Mesendoderm (in vitro differentiated cells): ENCODE measurements at regions not wholly inside any gene's neighbourhood (a gene's known extent, or its start where the extent isn't known, plus 50 kb on each side); places are given as distances from the start of the nearest gene placed in this dataset.

Source experiments
- DNase-seq: peaks from one replicate; pipeline ENCODE4 v3.0.0; 2013
- H2AK5ac ChIP-seq: 2 replicates; pipeline ENCODE4 v1.6.1; 2013; ENCODE audit warnings: low read length, inconsistent platforms
- H2BK120ac ChIP-seq: 2 replicates; pipeline ENCODE4 v1.6.1; 2013; ENCODE audit warnings: low read depth, mild to moderate bottlenecking, low read length, moderate library complexity, mixed read lengths
- H2BK15ac ChIP-seq: replicated peaks from 2 replicates; pipeline ENCODE4 v1.6.1; 2013; ENCODE audit warnings: low read depth, mild to moderate bottlenecking, moderate library complexity
- H2BK5ac ChIP-seq: 2 replicates; pipeline ENCODE4 v1.6.1; 2013; ENCODE audit warnings: low read length, inconsistent platforms
- H3K18ac ChIP-seq: 2 replicates; pipeline ENCODE4 v1.6.1; 2013; ENCODE audit warnings: mild to moderate bottlenecking, low read length, mixed read lengths
- H3K23ac ChIP-seq: one replicate; pipeline ENCODE4 v1.6.1; 2013; ENCODE audit warnings: low read length
- H3K27ac ChIP-seq: 2 replicates; pipeline ENCODE4 v1.5.1; 2013; ENCODE audit warnings: low read depth, mild to moderate bottlenecking, inconsistent platforms, low read length, moderate library complexity
- H3K27me3 ChIP-seq: 2 replicates; pipeline ENCODE4 v1.6.1; 2013; ENCODE audit warnings: low read length, control low read depth, mild to moderate bottlenecking, inconsistent platforms; ENCODE audit not compliant: insufficient read depth, poor library complexity
- H3K36me3 ChIP-seq: 2 replicates; pipeline ENCODE4 v1.6.1; 2013; ENCODE audit warnings: low read length, inconsistent platforms; ENCODE audit not compliant: control insufficient read depth, insufficient read depth
- H3K4ac ChIP-seq: one replicate; pipeline ENCODE4 v1.6.1; 2013; ENCODE audit warnings: low read depth, mild to moderate bottlenecking, low read length, moderate library complexity
- H3K4me1 ChIP-seq: 2 replicates; pipeline ENCODE4 v1.6.1; 2013; ENCODE audit warnings: low read depth, low read length, inconsistent platforms; ENCODE audit not compliant: control insufficient read depth
- H3K4me2 ChIP-seq: 2 replicates; pipeline ENCODE4 v1.6.1; 2013; ENCODE audit warnings: low read length
- H3K4me3 ChIP-seq: 2 replicates; pipeline ENCODE4 v1.5.1; 2013; ENCODE audit warnings: mild to moderate bottlenecking, low read length
- H3K56ac ChIP-seq: one replicate; pipeline ENCODE4 v1.6.1; 2013; ENCODE audit warnings: low read length
- H3K79me1 ChIP-seq: 2 replicates; pipeline ENCODE4 v1.6.1; 2013; ENCODE audit warnings: low read length, inconsistent platforms
- H3K79me2 ChIP-seq: 2 replicates; pipeline ENCODE4 v1.6.1; 2013; ENCODE audit warnings: mild to moderate bottlenecking, low read length; ENCODE audit not compliant: control insufficient read depth, insufficient read depth
- H3K9ac ChIP-seq: 2 replicates; pipeline ENCODE4 v1.6.1; 2013; ENCODE audit warnings: low read length, inconsistent platforms
- H4K5ac ChIP-seq: one replicate; pipeline ENCODE4 v1.6.1; 2013; ENCODE audit warnings: low read length
- H4K8ac ChIP-seq: one replicate; pipeline ENCODE4 v1.6.1; 2013; ENCODE audit warnings: low read depth, mild to moderate bottlenecking, control low read depth, low read length, moderate library complexity
- WGBS: extraction: QIAGEN DNeasy Blood & Tissue Kit; methylation state at CpG from one replicate; pipeline ENCODE4 v1.1.7; 2013; ENCODE audit warnings: low lambda C conversion rate, missing lambda C conversion rate; ENCODE audit not compliant: insufficient coverage; ENCODE audit errors: extremely low coverage; 5-methylcytosine and 5-hydroxymethylcytosine counted together

DNA sequence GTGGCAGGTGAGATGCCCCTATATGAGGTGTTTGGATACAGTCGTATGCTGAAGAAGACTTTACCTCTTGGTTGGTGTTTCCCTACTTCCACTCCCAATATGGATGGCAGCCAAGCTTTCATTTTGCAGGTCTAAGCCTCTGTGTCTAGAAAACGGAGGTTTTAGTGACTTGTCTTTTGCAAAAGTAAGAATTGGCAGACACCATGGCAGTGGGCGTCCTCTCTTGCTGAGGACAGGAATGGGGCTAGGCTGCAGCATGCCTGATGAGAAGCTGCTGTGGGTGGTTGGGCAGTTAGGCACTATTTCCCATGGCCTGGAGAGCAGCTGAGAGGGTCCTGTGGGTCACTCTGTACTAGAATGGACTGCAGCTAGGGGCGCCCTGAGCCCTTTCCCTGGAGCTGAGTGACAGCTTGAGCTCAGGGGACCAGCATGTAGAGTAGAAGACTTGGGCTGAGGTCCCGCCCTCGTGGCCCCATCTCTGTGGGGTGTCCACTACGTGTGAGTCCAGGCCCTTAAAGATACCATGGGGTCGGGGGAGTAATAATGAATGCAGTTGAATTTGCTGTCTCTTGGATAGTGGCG, 127.4 kb downstream of the CDH26 start:
- Histone ChIP-seq H4K5ac (no peak overlapping the region), H3K27ac (no peak overlapping the region), H2BK5ac (no peak overlapping the region), H3K79me2 (no peaks in the 10 kb centered on the region), H3K9ac (no peak overlapping the region), H3K18ac (no peak overlapping the region), H2AK5ac (no peak overlapping the region), H3K4ac (no peak overlapping the region), H2BK120ac (no peak overlapping the region), H3K56ac (no peak overlapping the region), H3K4me2 (no peak overlapping the region), H3K4me1 (no peaks in the 10 kb centered on the region), H3K36me3 (no peaks in the 10 kb centered on the region), H3K23ac (no peak overlapping the region), H3K27me3 (no peaks in the 10 kb centered on the region), H3K79me1 (no peaks in the 10 kb centered on the region), H3K4me3 (no peak overlapping the region), H2BK15ac (no peak overlapping the region), H4K8ac (no peak overlapping the region)
- WGBS: no CpG with 5 or more reads among the region's 9 CpGs
- peak; percentile 32 for DNase-seq

GRCh38 chr20:60086821-60087562, 128.8 kb downstream of the CDH26 start:
- no peak overlapping the region for H2BK5ac ChIP-seq
- WGBS: no CpG with 5 or more reads among the region's 30 CpGs
- H3K56ac ChIP-seq: no peak overlapping the region
- H4K5ac ChIP-seq: no peak overlapping the region
- no peak overlapping the region for H3K18ac ChIP-seq
- H2BK120ac ChIP-seq: no peak overlapping the region
- H3K4me1 ChIP-seq: no peaks in the 10 kb centered on the region
- H3K79me2 ChIP-seq: no peaks in the 10 kb centered on the region
- no peak overlapping the region for H3K23ac ChIP-seq
- H3K4ac ChIP-seq: no peak overlapping the region
- no peak overlapping the region for H3K9ac ChIP-seq
- no peak for DNase-seq
- H3K4me2 ChIP-seq: no peak overlapping the region
- H3K4me3 ChIP-seq: no peak overlapping the region
- no peak overlapping the region for H4K8ac ChIP-seq
- H3K79me1 ChIP-seq: no peaks in the 10 kb centered on the region
- H3K36me3 ChIP-seq: no peaks in the 10 kb centered on the region
- H3K27ac ChIP-seq: no peak overlapping the region
- H2AK5ac ChIP-seq: no peak overlapping the region
- no peak overlapping the region for H2BK15ac ChIP-seq
- no peaks in the 10 kb centered on the region for H3K27me3 ChIP-seq

DNA sequence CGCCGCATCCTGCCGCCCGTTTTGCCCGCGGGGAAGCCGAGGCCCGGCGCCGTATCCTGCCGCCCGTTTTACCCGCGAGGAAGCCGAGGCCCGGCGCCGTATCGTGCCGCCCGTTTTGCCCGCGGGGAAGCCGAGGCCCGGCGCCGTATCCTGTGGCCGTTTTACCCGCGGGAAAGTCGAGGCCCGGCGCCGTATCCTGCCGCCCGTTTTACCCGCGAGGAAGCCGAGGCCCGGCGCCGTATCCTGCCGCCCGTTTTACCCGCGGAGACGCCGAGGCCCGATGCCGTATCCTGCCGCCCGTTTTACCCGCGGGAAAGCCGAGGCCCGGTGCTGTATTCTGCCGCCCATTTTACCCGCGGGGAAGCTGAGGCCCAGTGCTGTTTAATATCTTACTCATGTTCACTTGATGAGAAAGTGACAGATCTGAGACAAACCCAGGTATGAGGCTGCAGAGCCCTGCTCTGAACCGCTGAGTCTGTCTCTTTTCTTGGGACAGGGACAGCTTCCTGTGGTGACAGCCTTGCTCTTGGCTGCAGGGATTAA, 129.4 kb downstream of the CDH26 start:
- no peak overlapping the region for H3K4ac ChIP-seq
- H3K4me3 ChIP-seq: no peak overlapping the region
- no peak overlapping the region for H3K9ac ChIP-seq
- H2AK5ac ChIP-seq: no peak overlapping the region
- no peak overlapping the region for H2BK120ac ChIP-seq
- H4K8ac ChIP-seq: no peak overlapping the region
- H4K5ac ChIP-seq: no peak overlapping the region
- no peaks in the 10 kb centered on the region for H3K27me3 ChIP-seq
- no peaks in the 10 kb centered on the region for H3K36me3 ChIP-seq
- no peak overlapping the region for H3K18ac ChIP-seq
- H3K4me1 ChIP-seq: no peaks in the 10 kb centered on the region
- H3K4me2 ChIP-seq: no peak overlapping the region
- H3K79me2 ChIP-seq: no peaks in the 10 kb centered on the region
- no peak overlapping the region for H3K27ac ChIP-seq
- H2BK15ac ChIP-seq: no peak overlapping the region
- H2BK5ac ChIP-seq: no peak overlapping the region
- no peaks in the 10 kb centered on the region for H3K79me1 ChIP-seq
- no peak overlapping the region for H3K56ac ChIP-seq
- H3K23ac ChIP-seq: no peak overlapping the region
- no peak for DNase-seq
- no CpG with 5 or more reads among the region's 60 CpGs for WGBS

- Histone ChIP-seq H2BK120ac (no peak overlapping the region), H4K5ac (no peak overlapping the region), H2AK5ac (no peak overlapping the region), H3K9ac (no peak overlapping the region), H3K23ac (no peak overlapping the region), H3K4ac (no peak overlapping the region), H3K27me3 (no peaks in the 10 kb centered on the region), H3K36me3 (no peaks in the 10 kb centered on the region), H2BK15ac (no peak overlapping the region), H3K4me1 (no peaks in the 10 kb centered on the region), H3K4me3 (no peak overlapping the region), H3K4me2 (no peak overlapping the region), H3K27ac (no peak overlapping the region), H3K79me1 (no peaks in the 10 kb centered on the region), H3K79me2 (no peaks in the 10 kb centered on the region), H3K18ac (no peak overlapping the region), H4K8ac (no peak overlapping the region), H2BK5ac (no peak overlapping the region), H3K56ac (no peak overlapping the region)
- DNase-seq: no peak
- WGBS: no CpG with 5 or more reads among the region's 10 CpGs
Measured at GRCh38 chr20:60088236-60088635, 130.0 kb downstream of the CDH26 start.

DNA sequence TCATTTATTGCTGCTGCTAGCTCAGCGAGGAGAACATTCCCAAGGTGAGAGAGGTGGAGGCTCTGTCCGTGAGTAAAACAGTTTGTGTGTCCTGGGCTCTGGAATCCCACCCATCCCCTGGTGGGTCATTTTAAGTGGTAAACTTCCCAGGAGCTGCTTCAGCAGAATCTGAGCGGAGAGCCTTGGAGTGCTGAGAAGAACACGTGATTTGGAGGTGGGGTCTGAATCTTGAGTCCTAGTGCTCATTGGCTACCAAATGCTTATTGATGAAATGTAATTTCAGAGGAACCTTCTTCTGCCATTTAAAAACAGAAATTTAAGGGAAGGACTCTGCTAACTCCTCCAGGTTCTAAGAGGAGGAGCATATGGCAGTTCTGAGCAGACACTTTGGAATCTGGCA, 132.4 kb downstream of the CDH26 start:
- H3K18ac ChIP-seq: no peak overlapping the region
- no peaks in the 10 kb centered on the region for H3K79me2 ChIP-seq
- no CpG with 5 or more reads among the region's 4 CpGs for WGBS
- H3K27me3 ChIP-seq: no peaks in the 10 kb centered on the region
- no peak overlapping the region for H2AK5ac ChIP-seq
- H3K4me1 ChIP-seq: no peaks in the 10 kb centered on the region
- no peak overlapping the region for H3K9ac ChIP-seq
- DNase-seq: no peak
- no peak overlapping the region for H3K27ac ChIP-seq
- H4K8ac ChIP-seq: no peak overlapping the region
- H3K4me3 ChIP-seq: no peak overlapping the region
- no peak overlapping the region for H3K4me2 ChIP-seq
- no peak overlapping the region for H4K5ac ChIP-seq
- no peak overlapping the region for H2BK15ac ChIP-seq
- H3K79me1 ChIP-seq: no peaks in the 10 kb centered on the region
- H3K4ac ChIP-seq: no peak overlapping the region
- no peak overlapping the region for H2BK5ac ChIP-seq
- H3K56ac ChIP-seq: no peak overlapping the region
- no peaks in the 10 kb centered on the region for H3K36me3 ChIP-seq
- H2BK120ac ChIP-seq: no peak overlapping the region
- no peak overlapping the region for H3K23ac ChIP-seq
